NCI-H446 treated with DMSO at 0.1 percent for 48 hours (cell line): ENCODE measurements at regions not wholly inside any gene's neighbourhood (a gene's known extent, or its start where the extent isn't known, plus 50 kb on each side); places are given as distances from the start of the nearest gene placed in this dataset.
"Not testable (repeated sequence)": the region's sequence is repeated elsewhere in the genome, so short reads cannot be mapped to it uniquely, and the experiment has no call there.

Source experiments
- DNase-seq: peaks from one replicate; lab custom pipeline; 2025; lab: John Stamatoyannopoulos, UW

DNA sequence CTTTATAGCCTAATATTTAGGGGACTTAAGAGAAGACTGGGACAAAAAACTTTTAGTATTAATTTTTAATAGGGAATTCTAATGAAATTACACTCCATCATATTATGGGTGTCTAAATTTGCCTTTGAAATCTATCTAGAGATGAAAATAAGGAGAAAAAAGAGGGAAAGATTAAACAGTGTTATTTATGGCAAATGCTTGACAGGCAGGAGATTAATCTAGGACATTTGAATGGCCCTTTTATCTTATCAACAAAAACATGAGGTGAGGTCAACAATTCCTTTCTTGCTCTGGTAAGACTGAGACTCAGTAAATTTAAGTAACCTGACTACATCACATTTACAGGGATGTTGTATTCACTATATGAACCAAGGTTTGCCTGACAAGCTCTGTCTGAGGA, 852.8 kb upstream of the CTNND2 start:
- DNase-seq = no peak

GRCh38 chr5:12745537-12745936, 841.3 kb upstream of the CTNND2 start:
- DNase-seq = no peak

- DNase-seq = no peak
Observed at GRCh38 chr5:12743582-12743981, 839.3 kb upstream of the CTNND2 start.

GRCh38 chr5:12730354-12730753, 826.1 kb upstream of the CTNND2 start:
- no peak for DNase-seq

GRCh38 chr5:12716664-12717063, 812.4 kb upstream of the CTNND2 start:
- no peak for DNase-seq

GRCh38 chr5:12707560-12707959, 803.3 kb upstream of the CTNND2 start:
- no peak for DNase-seq

- DNase-seq = no peak
Observed at GRCh38 chr5:12704955-12705354, 800.7 kb upstream of the CTNND2 start.

DNA sequence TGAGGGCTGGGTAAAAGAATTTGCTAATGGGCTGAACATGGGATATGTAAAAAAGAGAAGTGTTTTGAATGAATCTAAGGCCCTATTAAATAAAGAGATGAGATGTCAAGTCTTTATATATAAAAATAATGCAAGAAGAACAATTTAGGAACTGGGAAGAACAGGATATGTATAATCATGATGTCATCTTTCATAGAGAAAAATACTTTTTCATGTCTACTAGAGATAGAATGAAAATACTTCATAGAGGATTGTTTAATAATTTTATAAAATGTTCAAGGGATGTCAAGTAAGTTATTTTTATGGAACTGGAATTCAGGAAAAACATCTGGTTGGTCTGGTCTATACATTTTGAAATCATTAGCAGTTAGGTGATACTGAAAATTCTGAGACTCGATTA, 799.0 kb upstream of the CTNND2 start:
- no peak for DNase-seq

- DNase-seq = no peak
Observed at GRCh38 chr5:12695651-12696050, 791.4 kb upstream of the CTNND2 start.

- no peak for DNase-seq
Observed at GRCh38 chr5:12691330-12691729, 787.1 kb upstream of the CTNND2 start.

- DNase-seq = no peak
Observed at GRCh38 chr5:12690361-12690760, 786.1 kb upstream of the CTNND2 start.

GRCh38 chr5:12683249-12683648, 779.0 kb upstream of the CTNND2 start:
- DNase-seq = no peak

DNA sequence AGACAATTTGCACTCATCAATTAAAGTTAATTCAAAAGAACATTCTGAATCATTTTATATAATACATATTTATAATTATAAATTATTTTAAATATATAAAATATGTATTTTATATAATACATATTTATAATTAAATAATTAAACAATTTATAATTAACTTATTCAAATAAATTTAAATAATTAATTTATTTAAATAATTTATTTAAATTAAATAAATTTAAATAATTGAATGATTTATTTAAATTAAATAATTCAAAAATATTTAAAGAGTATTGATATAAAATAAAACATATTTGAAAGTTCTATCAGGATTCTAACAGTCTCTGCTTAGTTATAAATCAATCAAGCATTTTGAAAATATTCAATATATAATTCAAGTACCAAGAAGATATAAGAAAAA, 775.5 kb upstream of the CTNND2 start:
- DNase-seq = no peak

GRCh38 chr5:12675959-12676358, 771.7 kb upstream of the CTNND2 start:
- no peak for DNase-seq

GRCh38 chr5:12672141-12672540, 767.9 kb upstream of the CTNND2 start:
- DNase-seq = no peak

- no peak for DNase-seq
Observed at GRCh38 chr5:12669326-12669725, 765.1 kb upstream of the CTNND2 start.

GRCh38 chr5:12668564-12668963, 764.3 kb upstream of the CTNND2 start:
- DNase-seq = no peak

- DNase-seq = not testable (repeated sequence)
Observed at GRCh38 chr5:12667818-12668217, 763.6 kb upstream of the CTNND2 start.

GRCh38 chr5:12665772-12666171, 761.5 kb upstream of the CTNND2 start:
- not testable (repeated sequence) for DNase-seq

DNA sequence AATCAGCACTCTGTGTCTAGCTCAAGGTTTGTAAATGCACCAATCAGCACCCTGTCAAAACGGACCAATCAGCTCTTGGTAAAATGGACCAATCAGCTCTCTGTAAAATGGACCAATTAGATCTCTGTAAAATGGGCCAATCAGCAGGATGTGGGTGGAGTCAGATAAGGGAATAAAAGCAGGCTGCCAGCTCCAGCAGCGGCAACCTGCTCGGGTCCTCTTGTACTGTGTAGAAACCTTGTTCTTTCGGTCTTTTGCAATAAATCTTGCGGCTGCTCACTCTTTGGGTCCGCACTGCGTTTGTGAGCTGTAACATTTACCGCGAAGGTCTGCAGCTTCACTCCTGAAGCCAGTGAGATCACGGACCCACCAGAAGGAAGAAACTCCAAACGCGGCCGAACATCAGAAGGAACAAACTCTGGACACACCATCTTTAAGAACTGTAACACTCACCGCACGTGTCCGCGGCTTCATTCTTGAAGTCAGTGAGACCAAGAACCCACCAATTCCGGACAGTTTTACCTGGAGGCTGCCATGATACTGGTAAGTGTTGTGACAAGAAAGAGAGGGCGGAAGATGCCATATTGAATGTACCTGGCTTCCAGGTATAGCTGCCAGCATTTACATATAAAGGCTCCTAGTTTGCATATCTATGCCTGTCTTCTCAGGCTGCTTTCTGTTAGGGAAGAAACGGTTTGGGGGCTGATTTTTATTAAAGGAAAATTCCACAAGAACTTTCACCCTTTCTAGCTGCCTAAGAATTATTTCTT, 758.5 kb upstream of the CTNND2 start:
- no peak for DNase-seq

DNA sequence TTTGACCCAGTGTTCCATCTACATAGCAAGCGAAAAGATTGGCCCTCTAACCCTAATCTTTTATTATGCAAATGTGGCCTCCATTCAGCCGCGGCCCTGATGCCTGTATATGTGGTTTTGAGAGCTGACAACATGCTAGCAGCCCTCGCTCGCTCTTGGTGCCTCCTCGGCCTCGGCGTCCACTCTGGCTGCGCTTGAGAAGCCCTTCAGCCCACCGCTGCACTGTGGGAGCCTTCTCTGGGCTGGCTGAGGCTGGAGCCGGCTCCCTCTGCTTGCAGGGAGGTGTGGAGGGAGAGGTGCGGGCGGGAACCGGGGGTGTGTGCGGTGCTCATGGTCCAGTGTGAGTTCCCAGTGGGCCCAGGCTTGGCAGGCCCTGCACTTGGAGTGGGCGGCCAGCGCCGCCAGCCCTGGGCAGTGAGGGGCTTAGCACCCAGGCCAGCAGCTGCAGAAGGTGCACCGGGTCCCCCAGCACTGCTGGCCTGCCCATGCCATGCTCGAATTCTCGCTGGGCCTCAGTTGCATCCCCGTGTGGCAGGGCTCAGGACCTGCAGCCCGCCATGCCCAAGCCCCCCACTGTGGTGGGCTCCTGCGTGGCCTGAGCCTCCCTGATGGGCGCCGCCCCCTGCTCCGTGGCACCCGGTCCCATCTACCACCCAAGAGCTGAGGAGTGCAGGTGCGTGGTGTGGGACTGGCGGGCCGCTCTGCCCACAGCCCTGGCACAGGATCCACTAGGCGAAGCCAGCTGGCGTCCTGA, 757.5 kb upstream of the CTNND2 start:
- no peak for DNase-seq

- not testable (repeated sequence) for DNase-seq
Observed at GRCh38 chr5:12660279-12661107, 756.2 kb upstream of the CTNND2 start.

DNA sequence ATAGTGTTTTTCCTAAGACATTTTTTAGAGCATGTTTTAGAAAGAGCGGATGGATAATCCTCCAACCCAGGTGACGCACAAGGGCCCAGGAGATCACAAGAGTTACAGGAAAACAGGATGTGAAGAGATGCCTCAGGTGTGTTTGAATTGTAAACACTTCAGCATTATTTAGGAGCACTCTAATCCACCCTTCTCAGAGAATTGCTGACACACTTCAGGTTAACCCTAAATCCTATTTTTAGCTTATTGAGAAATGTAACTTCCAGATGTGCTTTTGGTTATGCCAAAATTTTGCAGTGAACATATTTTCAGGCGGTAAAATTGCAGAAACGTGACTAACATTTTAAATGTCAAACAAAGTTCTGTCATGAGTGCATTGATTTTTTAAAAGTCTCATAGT, 755.4 kb upstream of the CTNND2 start:
- DNase-seq = no peak
